SK-N-SH (cell line): ENCODE measurements at regions not wholly inside any gene's neighbourhood (a gene's known extent, or its start where the extent isn't known, plus 50 kb on each side); places are given as distances from the start of the nearest gene placed in this dataset.
A peak's percentile ranks its signal among the peaks of the same experiment; 100 is the strongest.

Experiments used
- CTCF ChIA-PET: fragments of 300-600, 350-600 bp; formaldehyde crosslinking; extraction: SDS; loops from one replicate; lab custom pipeline; 2021; lab: Yijun Ruan, JAX
- POLR2A ChIA-PET: fragments of 350-600 bp; sonication (Branson Sonifier 250); formaldehyde crosslinking; extraction: SDS; loops from one replicate; lab custom pipeline; 2020; ENCODE audit warnings: antibody characterized with exemption, inconsistent platforms; lab: Yijun Ruan, JAX
- DNase-seq: peaks from one replicate; pipeline ENCODE4 v3.0.0; 2012
- H2AFZ ChIP-seq: fragments of 200-600 bp; sonication (generic); 2 replicates; pipeline ENCODE4 v1.8.1; 2016; ENCODE audit warnings: antibody characterized with exemption, mild to moderate bottlenecking, low read depth
- H3F3A ChIP-seq: fragments of 200-600 bp; sonication (generic); replicated peaks from 2 replicates; pipeline ENCODE3; 2016; ENCODE audit warnings: antibody characterized with exemption, mild to moderate bottlenecking; ENCODE audit not compliant: insufficient read depth
- H3K27ac ChIP-seq, 2 experiments: fragments of 200-500 bp in 1 of 2; fragments of 200-600 bp in 1 of 2; sonication (Bioruptor generic) in 1 of 2; sonication (generic), shearing (Covaris generic) in 1 of 2; 2 replicates each; pipeline versions ENCODE4 v1.5.1 to v1.6.1; 2014 to 2016; ENCODE audit warnings: low read depth in 2 of 2, inconsistent platforms in 1 of 2, low read length in 1 of 2, mild to moderate bottlenecking in 1 of 2, mixed read lengths in 1 of 2
- H3K27me3 ChIP-seq: fragments of 200-600 bp; sonication (generic), shearing (Covaris generic); 2 replicates; pipeline ENCODE4 v1.6.1; 2016; ENCODE audit warnings: mixed run types; ENCODE audit not compliant: insufficient read depth
- H3K36me3 ChIP-seq, 2 experiments: fragments of 200-500 bp in 1 of 2; fragments of 200-600 bp in 1 of 2; sonication (Bioruptor generic) in 1 of 2; sonication (generic) in 1 of 2; replicated peaks in 1 of 2; 2 replicates each; pipeline versions ENCODE3 to v1.5.1; 2014 to 2016; ENCODE audit warnings: low read length in 1 of 2, mild to moderate bottlenecking in 1 of 2; ENCODE audit not compliant: insufficient read depth in 2 of 2, control insufficient read depth in 1 of 2
- H3K4me1 ChIP-seq, 2 experiments: fragments of 200-500 bp in 1 of 2; fragments of 200-600 bp in 1 of 2; sonication (Bioruptor generic) in 1 of 2; sonication (generic), shearing (Covaris generic) in 1 of 2; 2 replicates each; pipeline versions ENCODE4 v1.5.1 to v1.6.1; 2014 to 2016; ENCODE audit warnings: low read depth in 1 of 2, low read length in 1 of 2, mixed run types in 1 of 2; ENCODE audit not compliant: insufficient read depth in 2 of 2, control insufficient read depth in 1 of 2
- H3K4me2 ChIP-seq: fragments of 200-600 bp; sonication (generic), shearing (Covaris generic); 2 replicates; pipeline ENCODE4 v1.6.1; 2017; ENCODE audit warnings: mixed run types
- H3K4me3 ChIP-seq, 2 experiments: fragments of 200-500 bp in 1 of 2; fragments of 200-600 bp in 1 of 2; sonication (Bioruptor generic) in 1 of 2; sonication (generic), shearing (Covaris generic) in 1 of 2; 2 replicates each; pipeline versions ENCODE4 v1.5.1 to v1.8.1; 2014 to 2016; ENCODE audit warnings: low read depth in 2 of 2, inconsistent platforms in 1 of 2, low read length in 1 of 2, mild to moderate bottlenecking in 1 of 2, mixed read lengths in 1 of 2, moderate library complexity in 1 of 2
- H3K79me2 ChIP-seq: fragments of 200-600 bp; sonication (generic); 2 replicates; pipeline ENCODE4 v1.8.1; 2017; ENCODE audit warnings: mild to moderate bottlenecking; ENCODE audit not compliant: insufficient read depth
- H3K9ac ChIP-seq: fragments of 200-600 bp; sonication (generic); 2 replicates; pipeline ENCODE4 v1.6.1; 2017; ENCODE audit warnings: mixed run types
- H3K9me2 ChIP-seq: fragments of 200-600 bp; sonication (generic); 2 replicates; pipeline ENCODE4 v1.6.1; 2017; ENCODE audit warnings: mixed run types
- H3K9me3 ChIP-seq: fragments of 200-600 bp; sonication (generic); 2 replicates; pipeline ENCODE4 v1.6.1; 2017; ENCODE audit warnings: mixed run types, mild to moderate bottlenecking, moderate library complexity
- H4K20me1 ChIP-seq: fragments of 200-600 bp; sonication (generic); 2 replicates; pipeline ENCODE4 v1.6.1; 2017; ENCODE audit warnings: mild to moderate bottlenecking, mixed run types; ENCODE audit not compliant: insufficient read depth
- CHD2 ChIP-seq: fragments of 150-350 bp; IDR thresholded peaks from 2 replicates; pipeline ENCODE4 v1.6.1; 2018; ENCODE audit warnings: low read length; ENCODE audit not compliant: partially characterized antibody
- ELF1 ChIP-seq: IDR thresholded peaks from 2 replicates; pipeline ENCODE4 v1.4.0; 2012
- EP300 ChIP-seq, 2 experiments: IDR thresholded peaks; 2 replicates each; pipeline versions ENCODE4 v1.4.0 to v1.6.1; 2012; ENCODE audit warnings: borderline replicate concordance in 1 of 2, low read depth in 1 of 2, low read length in 1 of 2
- FOSL2 ChIP-seq: IDR thresholded peaks from 2 replicates; pipeline ENCODE4 v1.4.0; 2012; ENCODE audit warnings: low read depth, mild to moderate bottlenecking, moderate library complexity, borderline replicate concordance
- FOXJ3 ChIP-seq: sonication (generic); formaldehyde crosslinking; IDR thresholded peaks from 2 replicates; pipeline ENCODE4 v1.5.1; 2020; ENCODE audit warnings: mild to moderate bottlenecking, missing genetic modification reagents
- GABPA ChIP-seq: IDR thresholded peaks from 2 replicates; pipeline ENCODE4 v1.4.0; 2012; ENCODE audit warnings: low read depth, mild to moderate bottlenecking
- IRF3 ChIP-seq: fragments of 150-350 bp; IDR thresholded peaks from 2 replicates; pipeline ENCODE4 v1.6.1; 2016; ENCODE audit warnings: mild to moderate bottlenecking, low read depth, low read length
- NFIC ChIP-seq: IDR thresholded peaks from 2 replicates; pipeline ENCODE4 v1.4.0; 2012; ENCODE audit warnings: borderline replicate concordance
- POLR2AphosphoS5 ChIP-seq: IDR thresholded peaks from 2 replicates; pipeline ENCODE4 v1.6.1; 2012; ENCODE audit warnings: low read depth, low read length
- RAD21 ChIP-seq: IDR thresholded peaks from 2 replicates; pipeline ENCODE4 v1.6.1; 2012; ENCODE audit warnings: mild to moderate bottlenecking, low read length
- RFX5 ChIP-seq: IDR thresholded peaks from 2 replicates; pipeline ENCODE4 v1.6.1; 2012; ENCODE audit warnings: mild to moderate bottlenecking, improper control_type of control experiment, low read length
- SIN3A ChIP-seq: IDR thresholded peaks from 2 replicates; pipeline ENCODE4 v1.6.1; 2012; ENCODE audit warnings: low read depth, mild to moderate bottlenecking, low read length, moderate library complexity, borderline replicate concordance
- TAF1 ChIP-seq: IDR thresholded peaks from 2 replicates; pipeline ENCODE4 v1.6.1; 2012; ENCODE audit warnings: low read depth, mild to moderate bottlenecking, low read length, moderate library complexity, borderline replicate concordance
- TEAD4 ChIP-seq: IDR thresholded peaks from 2 replicates; pipeline ENCODE4 v1.4.0; 2012; ENCODE audit warnings: mild to moderate bottlenecking, borderline replicate concordance; ENCODE audit not compliant: insufficient read depth
- USF1 ChIP-seq: IDR thresholded peaks from 2 replicates; pipeline ENCODE4 v1.4.0; 2012; ENCODE audit warnings: low read depth, borderline replicate concordance
- YY1 ChIP-seq: IDR thresholded peaks from 2 replicates; pipeline ENCODE4 v1.4.0; 2012; ENCODE audit warnings: low read depth, mild to moderate bottlenecking
- WGBS: methylation state at CpG from one replicate; pipeline ENCODE4 v1.1.6; 2017; ENCODE audit warnings: low lambda C conversion rate; 5-methylcytosine and 5-hydroxymethylcytosine counted together
- TF ChIP-seq, protein P1 (sequence below): fragments of 200-600 bp; sonication (generic); IDR thresholded peaks from 2 replicates; pipeline ENCODE4 v1.6.1; 2017; ENCODE audit warnings: antibody characterized with exemption, mild to moderate bottlenecking, moderate library complexity

DNA sequence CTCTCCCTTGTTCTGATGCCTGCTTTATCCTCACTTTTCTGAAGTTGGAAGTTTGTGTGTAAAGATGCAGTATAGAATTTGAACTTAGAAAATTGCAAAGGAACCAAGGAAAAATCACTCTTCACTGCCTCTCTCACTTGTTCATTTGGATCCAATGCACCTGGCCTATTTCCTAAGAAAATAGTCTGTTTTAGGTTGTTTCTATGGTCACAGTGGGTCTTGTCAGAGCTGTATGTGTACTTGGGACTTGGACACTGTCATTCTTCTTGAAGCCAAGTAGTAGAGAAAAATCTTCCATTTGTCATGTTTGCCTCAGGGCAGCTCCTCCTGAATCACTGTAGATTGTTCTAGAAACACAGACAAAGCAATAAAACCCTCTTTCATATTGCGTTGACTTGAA lies 80.3 kb upstream of the SESTD1 start:
- ChIA-PET POLR2A (no interaction called here), CTCF (no interaction called here)
- no peak for DNase-seq
- H3K36me3 ChIP-seq, result no peaks in the 10 kb centered on the region
- no peak overlapping the region for H3K4me3 ChIP-seq
- no peaks in the 10 kb centered on the region for H3K79me2 ChIP-seq
- peak overlapping the region; percentile 12 to 68; a peak in 3 of 4 replicates for H3K27ac ChIP-seq
- H2AFZ ChIP-seq, result peak overlapping the region; percentile 69
- no peak for TF ChIP-seq TEAD4
- no peak for TF ChIP-seq TAF1
- no peak for TF ChIP-seq YY1
- TF ChIP-seq FOSL2, result no peak
- TF ChIP-seq GABPA, result no peak
- TF ChIP-seq EP300 (IDR thresholded peaks at IDR 0.05; ENCODE audit: borderline replicate concordance in 1 of 2, low read depth in 1 of 2, low read length in 1 of 2), result no peak
- TF ChIP-seq RFX5, result no peak
- no peak for TF ChIP-seq NFIC
- no peak for TF ChIP-seq ELF1
- TF ChIP-seq POLR2AphosphoS5, result no peak
- TF ChIP-seq, protein P1, sequence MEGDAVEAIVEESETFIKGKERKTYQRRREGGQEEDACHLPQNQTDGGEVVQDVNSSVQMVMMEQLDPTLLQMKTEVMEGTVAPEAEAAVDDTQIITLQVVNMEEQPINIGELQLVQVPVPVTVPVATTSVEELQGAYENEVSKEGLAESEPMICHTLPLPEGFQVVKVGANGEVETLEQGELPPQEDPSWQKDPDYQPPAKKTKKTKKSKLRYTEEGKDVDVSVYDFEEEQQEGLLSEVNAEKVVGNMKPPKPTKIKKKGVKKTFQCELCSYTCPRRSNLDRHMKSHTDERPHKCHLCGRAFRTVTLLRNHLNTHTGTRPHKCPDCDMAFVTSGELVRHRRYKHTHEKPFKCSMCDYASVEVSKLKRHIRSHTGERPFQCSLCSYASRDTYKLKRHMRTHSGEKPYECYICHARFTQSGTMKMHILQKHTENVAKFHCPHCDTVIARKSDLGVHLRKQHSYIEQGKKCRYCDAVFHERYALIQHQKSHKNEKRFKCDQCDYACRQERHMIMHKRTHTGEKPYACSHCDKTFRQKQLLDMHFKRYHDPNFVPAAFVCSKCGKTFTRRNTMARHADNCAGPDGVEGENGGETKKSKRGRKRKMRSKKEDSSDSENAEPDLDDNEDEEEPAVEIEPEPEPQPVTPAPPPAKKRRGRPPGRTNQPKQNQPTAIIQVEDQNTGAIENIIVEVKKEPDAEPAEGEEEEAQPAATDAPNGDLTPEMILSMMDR, result no peak
- no peak for TF ChIP-seq FOXJ3
- TF ChIP-seq IRF3, result no peak
- TF ChIP-seq SIN3A, result no peak
- no peak for TF ChIP-seq RAD21
- WGBS, result 100% methylated on average over 1 of the region's 1 CpG
- no peaks in the 10 kb centered on the region for H3K9me3 ChIP-seq
- no peaks in the 10 kb centered on the region for H3K9me2 ChIP-seq
- peaks cover 0 to 11% of the 10 kb centered on the region in 2 experiments; a peak in 1 of 4 replicates for H3K4me1 ChIP-seq
- H3K9ac ChIP-seq, result no peak overlapping the region
- H4K20me1 ChIP-seq, result no peaks in the 10 kb centered on the region
- H3F3A ChIP-seq, result no peaks in the 10 kb centered on the region
- H3K27me3 ChIP-seq, result no peaks in the 10 kb centered on the region
- H3K4me2 ChIP-seq, result peak overlapping the region; percentile 16; the same call in 1 of the 2 replicates

GRCh38 chr2:179344280-179344964 lies 79.8 kb upstream of the SESTD1 start:
- H3K79me2 ChIP-seq, result no peaks in the 10 kb centered on the region
- TF ChIP-seq FOXJ3 (no peak), IRF3 (no peak), USF1 (no peak), YY1 (peak; percentile 44; the same call in 1 of the 2 replicates), CHD2 (no peak)
- no peaks in the 10 kb centered on the region for H3F3A ChIP-seq
- H4K20me1 ChIP-seq, result no peaks in the 10 kb centered on the region
- CTCF ChIA-PET, result interaction anchor here (1.0 kb wide), 1 partner anchor 20 kb away, joined by 3 read pairs; no protein-coding TSS in a partner anchor
- peak overlapping the region; percentile 69 for H2AFZ ChIP-seq
- no peak for DNase-seq
- H3K27me3 ChIP-seq, result no peaks in the 10 kb centered on the region
- H3K9ac ChIP-seq, result no peak overlapping the region
- peak overlapping the region; percentile 16; the same call in 1 of the 2 replicates for H3K4me2 ChIP-seq
- H3K27ac ChIP-seq, result peak overlapping the region; percentile 12 to 68; a peak in 3 of 4 replicates
- POLR2A ChIA-PET, result no interaction called here
- peaks cover 0 to 11% of the 10 kb centered on the region in 2 experiments; a peak in 1 of 4 replicates for H3K4me1 ChIP-seq
- H3K36me3 ChIP-seq, result no peaks in the 10 kb centered on the region
- WGBS, result 56% methylated on average over 4 of the region's 4 CpGs
- H3K4me3 ChIP-seq, result no peak overlapping the region
- no peaks in the 10 kb centered on the region for H3K9me3 ChIP-seq
- no peaks in the 10 kb centered on the region for H3K9me2 ChIP-seq
